ENCODE measurements at regions not wholly inside any gene's neighbourhood (a gene's known extent, or its start where the extent isn't known, plus 50 kb on each side); places are given as distances from the start of the nearest gene placed in this dataset.

- no peak for FAIRE-seq
These were observed 155.6 kb downstream of the OGFRL1 start for GRCh38 chr6:71444222-71444621.

GRCh38 chr6:71446057-71446456, 157.4 kb downstream of the OGFRL1 start:
- FAIRE-seq, result no peak

GRCh38 chr6:71446470-71446869, 157.9 kb downstream of the OGFRL1 start:
- no peak for FAIRE-seq

GRCh38 chr6:71452697-71453370, 164.2 kb downstream of the OGFRL1 start:
- FAIRE-seq, result no peak

- no peak for FAIRE-seq
These were observed 164.7 kb downstream of the OGFRL1 start for GRCh38 chr6:71453371-71453706.

GRCh38 chr6:71454056-71454455, 165.4 kb downstream of the OGFRL1 start:
- no peak for FAIRE-seq

GRCh38 chr6:71457929-71458328, 169.3 kb downstream of the OGFRL1 start:
- no peak for FAIRE-seq

GRCh38 chr6:71459162-71459561, 170.6 kb downstream of the OGFRL1 start:
- no peak for FAIRE-seq

- no peak for FAIRE-seq
These were observed 172.3 kb downstream of the OGFRL1 start for GRCh38 chr6:71460933-71461332.

- FAIRE-seq, result no peak
These were observed 174.4 kb downstream of the OGFRL1 start for GRCh38 chr6:71463061-71463460.

- FAIRE-seq, result no peak
These were observed 176.5 kb downstream of the OGFRL1 start for GRCh38 chr6:71465096-71465495.

- FAIRE-seq, result no peak
These were observed 177.8 kb downstream of the OGFRL1 start for GRCh38 chr6:71466362-71466761.

- no peak for FAIRE-seq
These were observed 179.4 kb downstream of the OGFRL1 start for GRCh38 chr6:71468038-71468437.

GRCh38 chr6:71468841-71469700, 180.5 kb downstream of the OGFRL1 start:
- FAIRE-seq, result no peak

- FAIRE-seq, result no peak
These were observed 183.1 kb downstream of the OGFRL1 start for GRCh38 chr6:71471718-71472117.

GRCh38 chr6:71473926-71474325, 185.3 kb downstream of the OGFRL1 start:
- FAIRE-seq, result no peak

GRCh38 chr6:71474942-71475341, 186.3 kb downstream of the OGFRL1 start:
- no peak for FAIRE-seq

- no peak for FAIRE-seq
These were observed 187.8 kb downstream of the OGFRL1 start for GRCh38 chr6:71476371-71476770.

GRCh38 chr6:71476872-71477271, 188.3 kb downstream of the OGFRL1 start:
- FAIRE-seq, result no peak

GRCh38 chr6:71478834-71479541, 190.4 kb downstream of the OGFRL1 start:
- FAIRE-seq, result peak; percentile 80

- no peak for FAIRE-seq
These were observed 192.0 kb downstream of the OGFRL1 start for GRCh38 chr6:71480577-71480976.

- no peak for FAIRE-seq
These were observed 192.4 kb downstream of the OGFRL1 start for GRCh38 chr6:71481011-71481410.

- no peak for FAIRE-seq
These were observed 193.2 kb downstream of the OGFRL1 start for GRCh38 chr6:71481801-71482200.

GRCh38 chr6:71482742-71483141, 194.1 kb downstream of the OGFRL1 start:
- FAIRE-seq, result no peak

Measured in TTC549 (cell line).